ENCODE measurements at regions not wholly inside any gene's neighbourhood (a gene's known extent, or its start where the extent isn't known, plus 50 kb on each side); places are given as distances from the start of the nearest gene placed in this dataset.

- H3K27me3 ChIP-seq (ENCODE audit: insufficient read depth, poor library complexity, severe bottlenecking), result no peaks in the 10 kb centered on the region
- DNase-seq (ENCODE audit: low read depth in 1 of 2, low spot score in 1 of 2), result no peak
- H3K4me3 ChIP-seq (replicated peaks; ENCODE audit: insufficient read depth, low read length), result no peak overlapping the region
- H3K27ac ChIP-seq (replicated peaks), result no peak overlapping the region
- TF ChIP-seq GABPA (IDR thresholded peaks at IDR 0.05; ENCODE audit: low read depth) (no peak), POLR2AphosphoS5 (IDR thresholded peaks at IDR 0.05; ENCODE audit: low read depth) (no peak), CTCF (IDR thresholded peaks at IDR 0.05; ENCODE audit: insufficient read depth, low read length) (no peak), SPI1 (IDR thresholded peaks at IDR 0.05; ENCODE audit: borderline replicate concordance, low read depth) (no peak), REST (IDR thresholded peaks at IDR 0.05; ENCODE audit: insufficient replicate concordance, low read depth) (no peak)
These were observed 69.7 kb upstream of the EXOC4 start for GRCh38 chr7:133183042-133183794.

- H3K27ac ChIP-seq (replicated peaks), result no peak overlapping the region
- no peak for DNase-seq (ENCODE audit: low read depth in 1 of 2, low spot score in 1 of 2)
- no peak overlapping the region for H3K4me3 ChIP-seq (replicated peaks; ENCODE audit: insufficient read depth, low read length)
- TF ChIP-seq POLR2AphosphoS5 (IDR thresholded peaks at IDR 0.05; ENCODE audit: low read depth) (no peak), CTCF (IDR thresholded peaks at IDR 0.05; ENCODE audit: insufficient read depth, low read length) (no peak), REST (IDR thresholded peaks at IDR 0.05; ENCODE audit: insufficient replicate concordance, low read depth) (no peak), GABPA (IDR thresholded peaks at IDR 0.05; ENCODE audit: low read depth) (no peak), SPI1 (IDR thresholded peaks at IDR 0.05; ENCODE audit: borderline replicate concordance, low read depth) (no peak)
- no peaks in the 10 kb centered on the region for H3K27me3 ChIP-seq (ENCODE audit: insufficient read depth, poor library complexity, severe bottlenecking)
These were observed 68.9 kb upstream of the EXOC4 start for GRCh38 chr7:133183969-133184368.

- H3K27me3 ChIP-seq (ENCODE audit: insufficient read depth, poor library complexity, severe bottlenecking), result no peaks in the 10 kb centered on the region
- no peak overlapping the region for H3K27ac ChIP-seq (replicated peaks)
- no peak overlapping the region for H3K4me3 ChIP-seq (replicated peaks; ENCODE audit: insufficient read depth, low read length)
- no peak for DNase-seq (ENCODE audit: low read depth in 1 of 2, low spot score in 1 of 2)
- TF ChIP-seq POLR2AphosphoS5 (IDR thresholded peaks at IDR 0.05; ENCODE audit: low read depth) (no peak), GABPA (IDR thresholded peaks at IDR 0.05; ENCODE audit: low read depth) (no peak), CTCF (IDR thresholded peaks at IDR 0.05; ENCODE audit: insufficient read depth, low read length) (no peak), REST (IDR thresholded peaks at IDR 0.05; ENCODE audit: insufficient replicate concordance, low read depth) (no peak), SPI1 (IDR thresholded peaks at IDR 0.05; ENCODE audit: borderline replicate concordance, low read depth) (no peak)
These were observed 67.4 kb upstream of the EXOC4 start for GRCh38 chr7:133185512-133185911.

All from HL-60 (cell line).